Testis (tissue), 2 donors: ENCODE measurements at regions not wholly inside any gene's neighbourhood (a gene's known extent, or its start where the extent isn't known, plus 50 kb on each side); places are given as distances from the start of the nearest gene placed in this dataset.

ENCODE experiments used
- DNase-seq: peaks from one replicate; pipeline ENCODE4 v3.0.0-alpha.2; 2019
- H3K27ac ChIP-seq, 2 donors: fragments of 200-600 bp; sonication (generic); one replicate each; pipeline ENCODE4 v1.5.1; 2019
- H3K27me3 ChIP-seq: fragments of 200-600 bp; sonication (generic); one replicate; pipeline ENCODE4 v1.5.1; 2019
- H3K36me3 ChIP-seq: fragments of 200-600 bp; sonication (generic); one replicate; pipeline ENCODE4 v1.5.1; 2017; ENCODE audit warnings: low read depth; ENCODE audit errors: missing control alignments
- H3K4me1 ChIP-seq: fragments of 200-600 bp; sonication (generic); one replicate; pipeline ENCODE4 v1.5.1; 2019
- H3K4me3 ChIP-seq, 2 donors: fragments of 200-600 bp; sonication (generic); one replicate each; pipeline ENCODE4 v1.5.1; 2017 to 2019
- H3K9me3 ChIP-seq: fragments of 200-600 bp; sonication (generic); one replicate; pipeline ENCODE4 v1.5.1; 2017
- CTCF ChIP-seq, 3 experiments: fragments of 450-650 bp in 2 of 3; fragments of 200-600 bp in 1 of 3; sonication (generic) in 1 of 3; IDR thresholded peaks; one replicate each; pipeline ENCODE4 v1.5.1; 2016 to 2019; ENCODE audit warnings: antibody characterized with exemption in 3 of 3, mild to moderate bottlenecking in 2 of 3, moderate library complexity in 1 of 3
- POLR2A ChIP-seq: fragments of 450-650 bp; IDR thresholded peaks from one replicate; pipeline ENCODE4 v1.6.1; 2017; ENCODE audit warnings: antibody characterized with exemption, mild to moderate bottlenecking, moderate library complexity
- WGBS, 2 donors: methylation state at CpG; one replicate each; pipeline ENCODE4 v1.1.5; 2018; 5-methylcytosine and 5-hydroxymethylcytosine counted together
- intact Hi-C: fragments of 100-400 bp; cut with DNase I; formaldehyde crosslinking; loops from one replicate; pipeline ENCODE4 v1.15.1; 2023; ENCODE audit warnings: low total_unique reads

DNA sequence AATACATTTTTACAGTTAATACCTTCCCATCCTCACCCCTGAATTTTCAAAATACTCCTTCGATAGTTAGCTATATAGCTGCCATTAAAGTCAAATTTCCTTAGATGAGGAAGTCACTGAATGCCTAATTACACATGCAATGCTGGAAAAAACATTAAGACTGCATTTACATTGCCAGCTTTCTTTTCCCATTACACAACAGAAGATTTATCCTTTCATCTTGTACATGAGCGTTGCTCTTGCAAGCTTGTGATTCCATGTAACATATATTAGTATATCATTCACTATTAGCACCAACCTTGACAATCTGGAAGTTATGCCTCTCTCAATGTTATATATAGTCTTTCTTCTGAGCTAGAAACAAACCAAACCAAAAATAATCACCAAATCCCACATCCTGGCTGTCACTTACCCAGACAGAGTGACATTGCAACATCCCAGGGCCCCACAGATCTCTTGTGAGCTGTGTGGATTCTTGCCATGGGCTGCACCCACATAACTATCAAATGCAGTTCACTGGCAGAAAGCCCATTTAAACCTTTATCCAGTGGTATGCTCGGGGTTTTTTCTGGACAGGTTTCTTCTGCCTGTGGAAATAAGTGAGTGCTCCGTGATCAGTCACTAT, 79.2 kb upstream of the PAPOLG start:
- DNase-seq, result no peak
- no peak overlapping the region for H3K4me3 ChIP-seq
- H3K4me1 ChIP-seq, result no peaks in the 10 kb centered on the region
- no peaks in the 10 kb centered on the region for H3K9me3 ChIP-seq
- TF ChIP-seq POLR2A (no peak), CTCF (IDR thresholded peaks at IDR 0.05) (no peak)
- intact Hi-C loops, result no loop called here
- H3K27me3 ChIP-seq, result no peaks in the 10 kb centered on the region
- no peaks in the 10 kb centered on the region for H3K36me3 ChIP-seq
- no peak overlapping the region for H3K27ac ChIP-seq
- 58 to 74% methylated on average over 4 of the region's 4 CpGs for WGBS, 2 donors

- Histone ChIP-seq H3K9me3 (no peaks in the 10 kb centered on the region), H3K4me3 (no peak overlapping the region), H3K27me3 (no peaks in the 10 kb centered on the region), H3K36me3 (no peaks in the 10 kb centered on the region), H3K27ac (no peak overlapping the region), H3K4me1 (no peaks in the 10 kb centered on the region)
- WGBS, 2 donors, result 61 to 69% methylated on average over 4 of the region's 4 CpGs
- TF ChIP-seq CTCF (IDR thresholded peaks at IDR 0.05) (no peak), POLR2A (no peak)
- DNase-seq, result no peak
- intact Hi-C loops, result no loop called here
Measured at GRCh38 chr2:60677356-60677755, 78.7 kb upstream of the PAPOLG start.

- Histone ChIP-seq H3K4me1 (no peaks in the 10 kb centered on the region), H3K27ac (no peak overlapping the region), H3K9me3 (no peaks in the 10 kb centered on the region), H3K27me3 (no peaks in the 10 kb centered on the region), H3K4me3 (no peak overlapping the region), H3K36me3 (no peaks in the 10 kb centered on the region)
- no peak for DNase-seq
- TF ChIP-seq CTCF (IDR thresholded peaks at IDR 0.05) (no peak), POLR2A (no peak)
- intact Hi-C loops, result no loop called here
- WGBS, 2 donors, result 78 to 92% methylated on average over 7 of the region's 7 CpGs
Measured at GRCh38 chr2:60678551-60678950, 77.5 kb upstream of the PAPOLG start.

DNA sequence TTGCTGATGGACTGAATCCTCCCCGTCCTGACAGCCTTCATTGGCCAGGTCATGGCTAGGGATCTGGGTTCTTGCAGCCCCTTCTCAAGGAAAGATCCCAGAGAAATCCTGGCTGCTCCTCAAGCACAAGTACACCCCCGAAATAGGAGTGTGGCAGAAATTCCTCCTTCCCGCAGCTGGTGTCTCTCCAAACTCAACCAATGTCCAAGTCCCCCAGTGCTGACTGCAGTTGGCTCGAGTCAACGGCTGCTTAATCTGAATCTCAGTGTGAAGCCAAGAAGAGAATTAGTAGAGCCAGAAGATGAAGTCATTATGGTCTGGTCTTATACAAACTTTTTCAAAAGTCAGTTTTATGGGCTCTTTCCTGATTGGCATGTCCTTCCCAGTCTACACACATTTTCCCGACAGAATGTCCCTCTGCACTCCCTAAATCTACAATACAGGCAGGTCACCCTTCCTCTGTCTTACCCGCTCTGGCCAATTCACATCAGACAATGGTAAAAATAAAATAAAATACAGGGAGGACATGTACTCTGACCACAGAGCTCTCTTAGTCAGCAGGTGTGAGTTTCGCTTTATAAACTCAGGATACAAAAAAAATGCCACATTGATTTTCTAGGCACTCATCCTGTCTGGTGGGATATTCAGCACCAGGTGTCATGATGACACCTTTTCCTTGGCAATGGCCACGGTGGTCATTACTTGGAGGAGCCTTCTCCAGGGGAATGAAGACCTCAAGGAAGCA, 76.9 kb upstream of the PAPOLG start:
- Histone ChIP-seq H3K27me3 (no peaks in the 10 kb centered on the region), H3K36me3 (no peaks in the 10 kb centered on the region), H3K4me1 (no peaks in the 10 kb centered on the region), H3K9me3 (no peaks in the 10 kb centered on the region), H3K27ac (no peak overlapping the region), H3K4me3 (no peak overlapping the region)
- intact Hi-C loops, result no loop called here
- 63 to 75% methylated on average over 9 of the region's 9 CpGs for WGBS, 2 donors
- no peak for DNase-seq
- TF ChIP-seq POLR2A, result no peak
- no peak for TF ChIP-seq CTCF (IDR thresholded peaks at IDR 0.05)

DNA sequence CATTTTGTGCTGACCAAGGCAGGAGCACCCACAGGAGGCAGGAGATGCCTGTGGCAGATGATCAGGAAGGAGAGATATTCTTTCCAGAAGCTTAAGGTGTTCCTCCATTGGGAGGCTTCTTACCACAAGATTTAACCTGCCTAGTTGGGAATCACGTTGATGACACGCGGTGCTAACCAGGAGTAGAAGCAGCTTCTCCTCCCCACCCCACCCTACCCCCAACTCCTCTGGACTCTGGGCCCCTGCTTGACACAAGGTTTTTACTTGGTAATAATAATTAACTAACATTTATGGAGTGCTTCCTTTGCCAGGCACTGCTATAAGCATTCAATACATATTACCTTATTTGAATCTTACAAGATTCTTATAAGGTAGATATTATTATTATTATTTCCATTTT, 62.5 kb upstream of the PAPOLG start:
- Histone ChIP-seq H3K4me3 (no peak overlapping the region), H3K27me3 (no peaks in the 10 kb centered on the region), H3K4me1 (no peaks in the 10 kb centered on the region), H3K27ac (no peak overlapping the region), H3K36me3 (no peaks in the 10 kb centered on the region), H3K9me3 (no peaks in the 10 kb centered on the region)
- 87 to 96% methylated on average over 3 of the region's 3 CpGs for WGBS, 2 donors
- intact Hi-C loops, result no loop called here
- no peak for TF ChIP-seq CTCF (IDR thresholded peaks at IDR 0.05)
- no peak for TF ChIP-seq POLR2A
- DNase-seq, result no peak
